Neutrophil (primary cell): ENCODE measurements at regions not wholly inside any gene's neighbourhood (a gene's known extent, or its start where the extent isn't known, plus 50 kb on each side); places are given as distances from the start of the nearest gene placed in this dataset.

Source experiments
- H3K27ac ChIP-seq: fragments of 200-600 bp; sonication (generic); 2 replicates; pipeline ENCODE4 v1.5.1; 2016; ENCODE audit warnings: mild to moderate bottlenecking, moderate library complexity
- H3K27me3 ChIP-seq: fragments of 200-600 bp; sonication (generic); 2 replicates; pipeline ENCODE4 v1.6.0; 2016; ENCODE audit warnings: mild to moderate bottlenecking
- H3K36me3 ChIP-seq: fragments of 200-600 bp; sonication (generic); 2 replicates; pipeline ENCODE4 v1.5.1; 2017
- H3K4me1 ChIP-seq, 2 experiments: fragments of 200-600 bp in 1 of 2; sonication (generic) in 1 of 2; 1 replicate in 1 of 2; 2 replicates in 1 of 2; pipeline versions ENCODE4 v1.5.1 to v1.6.1; 2013 to 2016; ENCODE audit warnings: low read depth in 1 of 2, low read length in 1 of 2, mild to moderate bottlenecking in 1 of 2, moderate library complexity in 1 of 2; ENCODE audit not compliant: control insufficient read depth in 1 of 2, insufficient read depth in 1 of 2
- H3K4me3 ChIP-seq, 2 experiments: fragments of 200-600 bp in 1 of 2; sonication (generic) in 1 of 2; 1 replicate in 1 of 2; 2 replicates in 1 of 2; pipeline ENCODE4 v1.5.1; 2013 to 2016; ENCODE audit warnings: low read depth in 1 of 2, low read length in 1 of 2, mild to moderate bottlenecking in 1 of 2, moderate library complexity in 1 of 2
- H3K9me3 ChIP-seq: fragments of 200-600 bp; sonication (generic); 2 replicates; pipeline ENCODE4 v1.5.1; 2016
- CTCF ChIP-seq: fragments of 200-600 bp; sonication (generic); IDR thresholded peaks from 2 replicates; pipeline ENCODE4 v1.5.1; 2016; ENCODE audit warnings: antibody characterized with exemption

DNA sequence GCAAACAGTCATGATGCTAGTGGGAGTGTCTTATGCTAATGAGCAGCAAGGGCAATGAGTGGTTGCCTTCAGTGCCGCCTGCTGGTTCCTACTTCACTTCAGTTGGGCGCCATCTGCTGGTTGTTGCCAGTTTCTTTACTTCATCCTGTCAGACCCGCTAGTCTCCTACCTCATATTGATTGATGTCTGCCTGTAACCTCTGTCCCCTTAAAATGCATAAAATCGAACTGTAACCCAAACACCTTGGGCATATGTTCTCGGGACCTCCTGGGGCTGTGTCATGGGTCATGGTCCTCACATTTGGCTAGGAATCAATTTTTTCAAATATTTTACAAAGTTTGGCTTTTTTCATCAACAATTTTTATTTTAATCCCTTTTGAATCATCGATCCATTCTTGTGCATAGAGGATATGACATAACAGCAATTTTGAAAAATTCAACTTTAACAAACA is 62.8 kb upstream of the C7orf33 start:
- H3K27me3 ChIP-seq = peaks cover 8% of the 10 kb centered on the region
- no peaks in the 10 kb centered on the region for H3K36me3 ChIP-seq
- H3K9me3 ChIP-seq = no peaks in the 10 kb centered on the region
- H3K27ac ChIP-seq = no peak overlapping the region
- TF ChIP-seq CTCF = no peak
- no peaks in the 10 kb centered on the region for H3K4me1 ChIP-seq
- H3K4me3 ChIP-seq = no peak overlapping the region

- Histone ChIP-seq H3K27ac (no peak overlapping the region), H3K36me3 (no peaks in the 10 kb centered on the region), H3K27me3 (peaks cover 7% of the 10 kb centered on the region), H3K9me3 (no peaks in the 10 kb centered on the region), H3K4me3 (no peak overlapping the region), H3K4me1 (no peaks in the 10 kb centered on the region)
- no peak for TF ChIP-seq CTCF
Observed at GRCh38 chr7:148535217-148535616, 55.3 kb upstream of the C7orf33 start.

DNA sequence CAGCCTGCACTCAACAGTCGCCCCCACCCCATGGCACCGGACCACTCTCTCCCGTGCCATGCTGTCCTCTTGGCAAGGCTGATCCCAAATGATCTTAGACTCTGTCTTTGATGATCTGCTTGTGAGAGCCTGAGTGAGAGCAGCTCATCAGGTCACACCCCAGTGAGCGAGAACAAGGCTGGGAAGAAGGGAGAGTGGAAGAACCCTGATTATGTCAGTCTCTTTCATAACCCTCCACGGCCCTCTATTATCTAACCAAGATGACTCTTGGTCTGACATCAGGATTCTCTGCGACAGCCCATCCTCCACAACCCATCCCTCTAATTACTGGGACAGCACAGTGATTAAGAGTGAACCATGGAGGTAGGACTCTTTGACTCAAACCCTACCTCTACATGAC is 53.1 kb upstream of the C7orf33 start:
- no peak for TF ChIP-seq CTCF
- no peaks in the 10 kb centered on the region for H3K4me1 ChIP-seq
- H3K9me3 ChIP-seq = no peaks in the 10 kb centered on the region
- H3K36me3 ChIP-seq = no peaks in the 10 kb centered on the region
- H3K27me3 ChIP-seq = peaks cover 7% of the 10 kb centered on the region
- H3K4me3 ChIP-seq = no peak overlapping the region
- no peak overlapping the region for H3K27ac ChIP-seq

DNA sequence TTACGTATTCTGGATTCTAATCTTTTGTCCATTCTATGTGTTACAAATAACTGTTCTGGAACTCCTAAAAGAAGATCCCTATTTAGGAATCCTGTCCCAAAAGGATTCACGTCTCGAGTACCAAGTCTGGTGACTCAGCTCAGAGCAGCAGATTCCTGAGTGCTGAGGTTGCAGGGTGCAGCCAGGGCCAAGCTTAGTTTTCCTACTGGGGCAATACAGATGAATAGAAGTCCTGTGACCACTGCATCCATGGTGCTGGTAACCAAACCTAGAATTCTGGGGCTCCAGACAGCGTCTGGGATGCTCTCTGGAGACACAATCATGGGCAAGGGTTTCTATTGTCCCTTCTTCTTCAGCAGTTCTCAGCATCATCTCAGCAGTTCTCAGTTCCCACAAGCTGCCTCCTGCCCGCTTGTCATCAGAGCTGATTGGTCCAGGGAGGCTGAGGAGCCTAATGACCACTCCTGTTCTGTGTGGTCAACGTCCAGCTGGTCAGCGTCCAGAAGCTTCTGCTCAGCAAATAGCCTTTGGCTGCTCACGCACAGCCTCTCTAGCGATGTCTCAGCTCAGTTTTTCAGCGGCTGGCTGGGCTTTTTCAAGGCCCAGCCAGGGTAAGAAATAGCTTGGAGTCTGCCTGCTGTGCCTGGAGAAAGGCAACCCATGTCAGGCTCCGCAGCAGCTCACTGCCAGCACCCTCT is 50.4 kb upstream of the C7orf33 start:
- Histone ChIP-seq H3K4me3 (no peak overlapping the region), H3K27ac (no peak overlapping the region), H3K9me3 (no peaks in the 10 kb centered on the region), H3K36me3 (no peaks in the 10 kb centered on the region), H3K4me1 (no peaks in the 10 kb centered on the region), H3K27me3 (peaks cover 6% of the 10 kb centered on the region)
- TF ChIP-seq CTCF = no peak
